ENCODE measurements at regions not wholly inside any gene's neighbourhood (a gene's known extent, or its start where the extent isn't known, plus 50 kb on each side); places are given as distances from the start of the nearest gene placed in this dataset.

GRCh38 chrX:16528620-16529019 is 121.3 kb upstream of the S100G start:
- Mint-ChIP-seq H3K9me3 (ENCODE audit: insufficient read depth) (peaks cover 7% of the 10 kb centered on the region), H3K27ac (peak overlapping the region; percentile 81), H3K27me3 (ENCODE audit: low read depth) (no peaks in the 10 kb centered on the region), H3K4me1 (ENCODE audit: low read depth) (peaks cover 26% of the 10 kb centered on the region), H3K36me3 (ENCODE audit: low read depth) (peaks cover 16% of the 10 kb centered on the region), H3K4me3 (peak overlapping the region; percentile 24)
- POLR2A ChIA-PET, result no interaction called here
- DNase-seq (peak; percentile 60), ATAC-seq (peak; percentile 73)
- CTCF ChIA-PET, result no interaction called here

Data from activated CD8-positive, alpha-beta T cell treated with anti-CD3 and anti-CD28 coated beads, Interleukin-2, amount 10 ng/mL, durations not matched to agents 7 days and 5 days (primary cell).